ENCODE measurements at regions not wholly inside any gene's neighbourhood (a gene's known extent, or its start where the extent isn't known, plus 50 kb on each side); places are given as distances from the start of the nearest gene placed in this dataset.

DNA sequence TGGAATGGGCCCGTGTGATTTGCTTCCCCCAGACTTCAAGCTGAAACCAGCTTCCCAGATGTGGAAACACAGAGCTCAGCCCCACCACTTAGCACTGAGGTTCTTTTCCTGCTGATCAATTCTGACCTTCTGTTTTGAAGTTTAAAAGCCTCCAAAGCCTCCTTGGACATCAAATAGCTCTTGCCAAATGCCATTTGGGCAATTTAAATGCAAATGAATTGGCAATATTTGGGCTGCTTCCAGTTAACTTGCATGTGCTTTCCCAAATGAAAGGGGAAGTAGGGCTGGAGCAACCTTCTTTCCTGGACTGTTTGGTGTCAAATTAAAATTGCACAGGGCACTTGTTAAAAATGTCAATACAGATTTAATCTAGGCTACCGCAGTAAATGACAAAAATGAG is 710.5 kb downstream of the TLR4 start:
- DNase-seq = no peak

DNA sequence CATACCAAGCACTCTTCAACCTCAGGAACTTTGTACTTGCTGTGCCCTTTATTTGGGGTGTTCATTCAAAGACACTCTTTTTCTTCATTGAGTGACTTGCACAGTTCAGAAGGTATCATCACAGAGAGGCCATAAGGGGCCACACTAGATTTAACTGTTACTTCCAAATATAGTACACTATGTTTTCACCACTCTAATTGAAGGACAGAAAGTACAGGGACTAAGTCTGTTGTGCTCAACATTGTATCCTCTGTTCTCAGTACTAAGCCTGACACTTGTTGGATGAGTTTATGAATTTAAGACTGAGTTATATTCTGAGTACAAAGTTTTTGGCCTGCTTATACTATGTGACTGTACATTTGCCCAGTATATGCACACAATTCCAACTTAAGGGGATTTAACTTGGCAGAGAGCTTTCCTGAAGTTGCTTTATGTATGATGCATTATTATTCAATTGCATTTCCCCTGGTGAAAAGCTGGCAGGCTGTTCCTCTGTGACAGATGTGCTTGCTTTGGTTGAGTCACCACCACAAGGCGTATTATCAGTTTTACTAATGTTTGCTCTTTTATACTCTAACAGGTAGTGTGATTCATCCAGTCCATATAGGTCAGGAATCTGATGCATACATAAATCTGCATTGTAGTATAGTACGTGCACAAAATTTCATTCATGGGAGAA is 714.8 kb downstream of the TLR4 start:
- peak; percentile 12 to 55 (median 20) for DNase-seq

DNA sequence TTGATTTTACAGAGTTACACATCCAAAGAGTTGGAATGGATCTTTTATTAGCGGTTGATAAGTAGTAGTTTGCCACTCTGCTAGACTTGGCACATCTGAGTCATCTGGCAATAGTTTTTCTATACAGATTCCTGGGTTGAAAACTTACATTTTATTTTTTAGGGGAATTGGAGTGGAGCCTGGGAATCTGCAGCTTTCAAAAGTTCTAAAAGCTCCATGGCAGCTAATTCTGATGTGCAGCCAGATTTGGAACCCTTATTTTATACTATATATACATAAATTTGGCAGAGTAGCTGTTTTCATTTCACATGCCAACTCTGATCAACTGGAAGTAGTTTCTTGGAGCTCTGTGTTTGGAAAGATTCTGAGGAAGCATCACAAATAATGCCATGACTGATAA is 715.5 kb downstream of the TLR4 start:
- DNase-seq = no peak

DNA sequence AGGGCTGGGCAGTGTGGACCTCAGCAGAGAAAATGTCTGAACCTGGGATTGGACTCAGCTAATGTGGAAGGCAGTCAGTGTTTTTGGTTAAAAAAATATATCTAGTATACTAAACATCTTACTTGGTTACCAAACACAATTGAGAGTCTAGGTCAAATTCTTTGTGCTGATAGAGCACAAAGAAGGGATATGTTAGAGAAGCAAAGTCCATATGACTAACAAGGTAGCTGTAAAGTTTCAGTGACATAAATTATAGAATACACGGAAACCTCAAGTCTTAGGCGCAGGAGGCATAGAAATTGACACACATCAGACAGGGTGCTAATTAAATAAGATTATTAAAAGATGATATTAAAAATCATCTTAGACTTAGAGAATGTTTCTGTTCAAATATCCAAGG is 718.3 kb downstream of the TLR4 start:
- no peak for DNase-seq

DNA sequence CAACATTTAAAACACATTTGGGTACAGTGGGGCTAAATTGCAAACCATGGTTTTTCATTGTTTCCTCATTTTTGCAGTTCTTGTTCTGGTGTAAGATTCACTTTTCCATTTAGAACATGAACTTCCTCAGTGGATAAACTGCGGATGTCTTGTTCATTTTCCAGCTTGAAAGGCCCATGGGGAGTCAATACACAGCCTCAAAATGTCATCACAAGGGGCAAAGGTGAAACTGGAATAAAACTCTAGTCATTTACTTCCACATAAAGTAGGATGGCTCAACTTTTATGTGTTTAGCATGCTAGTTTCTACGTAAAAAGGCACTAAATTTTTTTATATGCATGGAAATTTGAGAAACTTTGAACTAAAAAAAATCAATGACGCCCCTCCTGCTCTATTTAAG is 718.8 kb downstream of the TLR4 start:
- DNase-seq = no peak

DNA sequence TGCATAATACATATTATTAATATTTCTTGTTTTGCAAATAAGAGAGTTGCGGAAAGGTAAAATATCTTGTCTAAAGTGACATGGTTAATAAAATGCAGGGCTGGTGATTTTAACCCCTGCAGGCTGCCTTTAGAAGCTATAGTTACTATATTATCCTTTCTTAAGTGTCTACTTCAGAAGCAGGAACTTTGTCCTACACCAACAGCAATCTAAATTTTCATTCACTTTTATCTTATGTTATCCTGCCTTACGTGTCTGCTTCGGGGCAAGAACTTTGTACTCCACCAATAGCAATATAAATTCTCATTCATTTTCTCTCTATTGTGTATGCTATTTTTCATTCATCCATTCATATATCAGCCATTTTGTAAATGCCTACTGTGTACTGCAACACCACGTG is 719.5 kb downstream of the TLR4 start:
- DNase-seq = no peak

DNA sequence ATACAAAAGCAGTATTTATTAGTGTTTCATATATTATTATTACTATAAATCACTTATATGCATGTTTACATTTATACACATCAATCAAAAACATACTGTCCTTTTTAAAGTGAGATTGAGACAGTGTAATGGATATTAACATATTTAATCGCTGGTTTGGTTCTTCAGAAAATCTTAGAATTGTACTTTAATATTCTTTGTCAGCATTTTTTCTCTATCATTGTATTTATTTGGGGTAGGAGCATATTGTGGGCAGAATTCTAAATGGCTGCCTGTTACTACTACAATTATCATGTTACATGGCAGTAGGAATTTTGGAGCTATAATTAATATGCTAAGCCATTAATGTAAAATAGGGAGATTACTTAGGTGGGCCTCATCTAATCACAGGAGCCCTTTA is 722.6 kb downstream of the TLR4 start:
- DNase-seq = no peak

DNA sequence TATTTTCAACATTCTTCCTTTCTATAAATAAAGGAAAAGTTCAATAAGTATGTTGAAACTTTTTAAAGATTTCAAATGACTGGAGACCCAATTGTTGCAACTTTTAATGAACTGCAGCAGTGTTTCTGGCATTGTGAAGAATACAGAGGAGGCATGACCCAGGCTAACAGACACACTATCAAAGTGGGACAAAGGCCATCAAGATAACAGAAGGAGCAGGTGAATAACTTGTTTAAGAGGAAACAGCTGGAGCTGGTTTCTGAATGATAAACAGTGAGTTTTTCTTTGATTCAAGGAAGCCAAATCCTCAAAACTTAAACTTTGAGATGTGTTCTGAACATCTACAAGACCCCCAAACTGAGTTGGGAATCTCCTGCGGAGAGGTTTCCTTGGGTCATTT is 734.6 kb downstream of the TLR4 start:
- DNase-seq = no peak

DNA sequence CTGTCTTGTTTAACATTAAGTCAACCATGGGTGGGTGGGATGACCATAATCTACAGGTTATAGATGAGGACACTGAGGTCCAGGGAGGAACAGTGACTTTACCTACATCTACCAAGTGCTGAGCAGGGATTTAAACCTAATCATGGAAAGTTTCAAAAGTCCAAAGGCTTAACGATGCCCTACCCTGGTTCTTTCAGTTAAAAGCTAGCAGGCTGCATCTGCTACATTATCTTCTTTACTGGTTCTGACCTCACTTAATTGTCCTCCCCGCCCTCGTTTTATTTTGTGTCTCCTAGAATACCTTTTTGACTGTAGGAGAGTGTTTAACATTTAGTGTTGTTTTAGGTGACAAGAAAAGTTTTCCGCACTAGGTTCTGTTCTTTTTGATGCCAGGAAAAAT is 735.2 kb downstream of the TLR4 start:
- no peak for DNase-seq

DNA sequence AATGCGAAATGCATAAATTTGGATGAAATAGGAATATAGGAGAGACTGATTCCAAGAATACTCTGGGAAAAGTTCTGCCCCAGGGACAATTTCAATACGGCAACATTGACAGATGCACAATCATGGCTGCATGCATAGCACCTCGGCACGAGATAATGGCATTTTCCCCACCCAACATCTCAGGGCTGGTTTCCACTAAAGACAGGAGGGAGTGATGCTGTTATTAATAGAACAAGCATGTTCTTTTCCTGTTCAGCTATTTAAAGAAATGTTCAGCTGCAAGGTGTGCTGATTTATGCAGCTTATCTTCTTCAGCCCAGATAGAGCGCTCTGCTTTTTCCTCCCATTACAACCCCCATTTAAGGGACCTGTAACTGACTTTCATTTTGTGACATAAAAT is 740.2 kb downstream of the TLR4 start:
- no peak for DNase-seq

DNA sequence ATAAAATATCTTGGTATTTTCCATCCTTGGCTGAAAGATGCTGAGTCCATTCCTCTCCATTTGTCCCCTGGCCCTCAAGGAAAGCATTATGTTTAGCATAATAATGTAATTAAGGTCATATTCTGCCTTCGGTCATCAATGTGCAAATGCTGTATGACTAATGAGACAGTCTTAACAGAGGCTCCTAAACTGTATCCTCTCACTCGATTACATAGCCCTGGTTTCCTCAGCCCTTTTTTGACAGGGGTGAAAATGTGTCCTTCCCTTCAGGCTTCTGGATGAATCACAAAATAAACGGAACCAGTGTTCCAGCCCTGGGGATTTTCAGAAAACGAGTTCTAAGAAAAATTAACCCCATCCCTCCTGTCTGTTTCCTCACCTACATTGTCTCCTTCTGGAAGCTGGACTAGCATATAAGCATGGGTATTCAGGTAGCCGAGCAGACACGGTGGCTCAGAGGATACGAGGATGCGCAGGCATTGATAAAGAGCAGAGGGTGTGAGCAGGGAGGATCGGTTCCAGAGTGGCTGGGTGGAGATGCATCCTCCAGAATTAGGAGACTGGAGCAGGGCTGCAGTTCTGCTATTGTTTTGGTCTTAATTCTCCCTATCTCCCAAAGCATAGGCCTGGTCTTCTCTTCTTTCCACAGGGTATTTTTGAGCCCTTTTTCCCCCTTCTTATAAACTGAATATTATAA is 742.9 kb downstream of the TLR4 start:
- DNase-seq = no peak

DNA sequence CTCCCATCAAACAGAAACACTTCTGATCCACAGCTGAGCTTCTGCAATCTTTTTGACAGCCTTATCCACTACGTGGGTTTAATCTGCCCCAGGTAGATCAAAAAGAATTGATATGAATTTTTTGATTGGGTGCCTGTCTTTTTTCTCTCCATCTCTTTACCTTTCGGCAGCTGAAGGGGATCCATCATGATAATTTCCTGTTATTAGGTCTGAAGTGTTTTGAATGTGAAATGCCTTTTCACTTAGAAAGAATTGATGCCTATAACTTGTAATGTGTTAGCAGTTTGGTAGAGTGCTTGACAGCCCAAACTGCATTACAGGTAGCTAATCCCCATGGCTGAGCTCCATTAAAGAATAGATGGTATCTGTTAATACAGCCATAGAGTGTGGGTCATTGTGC is 745.4 kb downstream of the TLR4 start:
- DNase-seq = no peak

DNA sequence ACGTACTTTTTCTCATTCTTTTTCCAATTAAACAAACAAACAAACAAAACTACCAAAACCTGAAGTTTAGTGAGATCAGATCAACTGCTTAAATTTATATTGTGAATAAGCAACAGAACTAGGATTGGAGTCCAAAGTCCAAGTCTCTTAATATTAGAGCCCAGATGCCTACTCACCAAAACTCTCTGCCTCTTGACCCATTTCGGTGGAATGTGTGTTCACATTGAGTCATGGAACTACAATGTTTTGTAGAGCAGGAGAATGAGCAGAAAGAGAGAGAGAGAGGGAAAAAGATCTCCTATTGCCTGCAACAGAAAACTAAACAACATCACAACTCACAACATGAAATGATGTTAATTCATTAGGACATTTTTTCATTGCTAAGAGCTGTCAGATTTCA is 751.1 kb downstream of the TLR4 start:
- no peak for DNase-seq

DNA sequence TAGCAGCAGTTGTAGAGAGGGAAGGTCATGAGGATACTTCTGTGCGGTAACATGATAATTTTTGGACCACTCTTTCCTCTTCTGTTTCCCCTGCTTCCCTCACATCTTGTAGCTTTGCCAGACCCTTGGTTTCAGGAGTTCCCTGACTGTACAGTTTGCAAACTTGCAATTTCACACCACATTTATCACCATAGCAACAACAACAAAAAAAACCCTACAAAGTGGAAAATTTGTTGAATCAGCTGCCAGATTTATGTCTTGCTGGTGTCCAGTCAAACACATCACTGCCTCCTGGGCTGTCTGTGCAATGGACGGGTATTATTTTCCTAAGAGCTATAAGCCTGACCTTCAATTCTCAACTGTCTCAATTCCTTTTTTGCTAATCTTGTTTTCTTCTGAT is 751.6 kb downstream of the TLR4 start:
- peak; percentile 3 to 52 (median 46) for DNase-seq

DNA sequence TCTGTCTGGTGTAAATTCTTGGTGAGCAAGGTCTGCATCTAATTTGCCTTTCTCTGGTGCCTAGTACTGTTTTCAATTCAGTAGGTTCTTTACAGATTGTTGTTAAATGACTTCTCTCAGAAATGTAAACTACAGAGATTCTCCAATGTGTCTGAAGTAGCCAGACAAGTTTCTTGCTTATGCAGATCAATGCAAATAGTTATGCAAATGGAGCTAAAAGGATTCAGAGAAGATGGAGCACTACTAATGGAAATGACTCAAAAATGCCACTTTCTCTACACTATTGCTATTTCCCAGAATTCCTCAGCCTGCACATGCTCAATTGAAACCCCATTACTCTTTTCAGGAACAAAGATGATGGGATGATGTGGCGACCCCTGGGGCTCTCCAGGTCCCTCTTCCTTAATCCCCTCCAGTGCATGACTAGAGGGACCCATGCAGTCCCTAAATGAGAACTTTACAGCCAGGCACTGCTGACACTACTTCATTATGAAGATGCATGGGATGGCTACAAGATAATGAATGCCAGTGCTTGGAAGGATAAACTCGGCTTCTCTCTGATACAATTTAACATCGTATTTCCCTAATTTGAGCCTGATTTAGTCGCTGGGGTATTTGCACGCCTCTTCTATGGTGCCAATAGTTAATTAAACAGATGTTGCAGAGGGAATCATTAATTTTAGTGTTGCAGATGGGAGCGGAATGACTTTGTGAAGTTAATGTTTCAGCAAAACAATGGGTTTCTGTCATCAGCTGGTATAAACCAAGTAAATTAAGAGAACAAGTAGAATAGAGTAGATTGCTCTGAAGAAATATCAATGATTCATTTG is 753.2 kb downstream of the TLR4 start:
- DNase-seq = no peak

DNA sequence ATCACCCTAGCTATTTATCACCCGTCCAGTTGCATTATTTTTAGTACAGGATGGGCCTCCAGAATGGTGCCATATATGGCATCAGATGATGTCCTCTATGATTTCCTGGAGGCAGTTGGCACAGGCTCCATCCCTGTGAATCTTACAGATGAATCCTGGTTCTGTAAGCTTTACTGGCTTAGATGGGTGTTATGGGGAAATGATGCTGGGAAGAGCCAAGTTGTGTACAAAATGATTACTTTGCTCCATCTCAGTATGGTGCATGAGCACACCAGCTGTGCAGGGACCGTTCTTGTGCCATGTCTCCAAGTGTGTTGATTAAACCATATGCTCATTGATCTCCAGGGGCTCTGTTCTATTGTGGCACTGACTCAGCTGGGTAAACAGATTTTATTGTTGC is 755.7 kb downstream of the TLR4 start:
- no peak for DNase-seq

DNA sequence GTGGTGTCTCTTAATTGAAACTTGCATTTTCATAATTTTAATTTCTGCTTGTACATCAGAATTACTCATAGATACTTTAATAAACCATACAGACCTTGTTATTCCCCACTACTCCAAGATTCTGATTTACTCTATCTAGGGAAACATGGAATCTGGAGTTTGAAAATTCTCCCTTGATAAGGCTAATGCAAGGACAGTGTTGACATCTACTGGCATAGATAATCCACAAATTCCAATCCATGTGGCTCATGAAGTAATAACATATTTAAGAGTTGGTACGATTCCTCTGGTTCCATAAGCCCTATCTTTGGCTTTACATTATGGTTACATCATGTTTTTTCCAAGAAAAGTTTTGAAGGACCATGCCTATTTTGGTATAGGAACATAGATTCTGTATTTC is 759.2 kb downstream of the TLR4 start:
- no peak for DNase-seq

DNA sequence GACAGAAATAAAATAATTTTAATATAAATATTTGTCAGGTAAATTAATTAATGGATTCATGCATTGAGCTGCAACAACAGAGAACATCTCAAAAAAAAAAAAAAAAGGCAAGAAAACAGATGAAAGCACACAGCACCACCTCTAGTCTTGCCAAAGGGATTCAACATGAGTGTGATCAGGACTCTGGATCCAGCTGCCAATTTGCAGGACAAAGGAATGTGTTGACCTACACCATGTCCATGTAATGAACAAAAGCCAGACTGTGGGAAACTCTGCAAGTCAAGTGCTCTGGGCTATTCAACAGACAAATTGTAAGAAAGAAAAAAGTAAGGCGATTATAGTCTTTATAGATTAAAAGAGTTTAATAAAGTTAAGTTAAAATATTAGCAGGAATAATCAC is 769.3 kb downstream of the TLR4 start:
- DNase-seq = no peak

DNA sequence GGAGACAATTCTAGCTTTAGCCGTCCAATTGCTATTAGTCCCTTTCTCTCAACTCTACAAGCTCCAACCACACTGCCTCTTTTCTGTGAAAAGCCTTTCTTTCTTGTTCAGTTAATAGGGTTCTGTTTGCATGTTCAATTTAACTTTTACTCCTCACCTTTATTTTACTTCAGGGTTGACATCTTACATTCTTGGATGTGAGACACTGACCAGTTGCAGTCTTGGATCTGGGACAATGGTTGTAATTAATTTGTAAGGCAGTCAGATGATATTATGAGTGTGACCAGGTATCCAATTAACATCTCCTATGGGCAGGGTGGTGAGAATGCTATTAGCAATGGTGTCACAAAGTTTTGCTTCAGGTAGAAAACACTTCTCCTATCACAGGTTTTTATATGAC is 774.5 kb downstream of the TLR4 start:
- DNase-seq = no peak

DNA sequence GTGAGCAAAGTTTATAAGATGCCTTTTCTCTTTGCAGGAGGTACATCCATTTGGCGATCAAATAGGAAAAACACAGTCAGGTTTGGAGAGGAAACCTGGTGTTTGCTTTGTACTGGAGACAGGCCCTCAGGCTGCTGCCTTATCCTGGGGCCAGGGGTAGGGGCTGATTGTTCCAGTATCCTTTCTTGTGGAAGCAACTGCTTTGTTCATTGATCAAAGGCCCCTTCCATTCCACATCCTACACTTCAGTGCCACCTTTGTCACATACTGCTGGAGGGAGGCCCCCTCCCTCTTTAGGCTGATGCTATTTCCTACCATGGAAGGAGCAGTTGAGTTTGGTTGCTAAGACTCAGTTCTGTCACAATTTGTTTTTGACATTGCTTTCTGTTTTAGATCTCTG is 778.1 kb downstream of the TLR4 start:
- DNase-seq = no peak

DNA sequence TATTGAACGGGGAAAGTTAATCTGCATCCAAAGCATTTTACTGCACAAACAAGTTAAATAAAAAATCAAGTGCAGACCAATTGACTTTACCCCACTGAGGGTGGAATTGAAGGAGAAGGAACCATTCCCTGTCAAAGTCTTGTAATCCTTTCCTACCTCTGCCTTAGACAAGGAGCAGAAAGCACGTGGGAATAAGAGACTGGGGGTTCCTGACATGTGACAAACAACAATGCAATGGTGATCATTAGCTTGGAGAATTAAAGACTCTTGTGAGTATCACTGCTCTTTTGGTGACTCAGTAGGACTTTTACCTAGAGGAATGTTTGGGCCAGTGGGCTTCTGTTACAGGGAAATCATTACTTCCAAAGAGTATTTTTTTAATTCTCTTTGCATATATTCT is 779.5 kb downstream of the TLR4 start:
- DNase-seq = no peak

DNA sequence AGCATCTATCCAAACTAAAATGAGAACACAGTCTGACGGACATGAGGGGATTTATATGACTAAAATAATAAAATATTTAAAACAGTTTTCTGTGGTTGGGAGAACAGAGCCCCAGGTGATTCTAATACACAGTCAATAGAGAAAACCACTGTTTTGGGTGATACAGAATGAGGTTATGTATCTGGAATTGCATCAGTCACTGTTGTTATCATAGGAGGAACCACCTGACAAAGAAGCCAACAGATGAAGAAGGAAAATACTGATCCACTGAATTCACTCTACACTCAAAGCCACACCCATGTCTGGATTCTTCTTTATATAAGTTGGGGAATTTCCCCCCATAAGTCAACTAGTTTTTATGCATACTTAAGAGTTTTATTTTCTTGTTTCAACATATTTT is 799.0 kb downstream of the TLR4 start:
- DNase-seq = no peak

DNA sequence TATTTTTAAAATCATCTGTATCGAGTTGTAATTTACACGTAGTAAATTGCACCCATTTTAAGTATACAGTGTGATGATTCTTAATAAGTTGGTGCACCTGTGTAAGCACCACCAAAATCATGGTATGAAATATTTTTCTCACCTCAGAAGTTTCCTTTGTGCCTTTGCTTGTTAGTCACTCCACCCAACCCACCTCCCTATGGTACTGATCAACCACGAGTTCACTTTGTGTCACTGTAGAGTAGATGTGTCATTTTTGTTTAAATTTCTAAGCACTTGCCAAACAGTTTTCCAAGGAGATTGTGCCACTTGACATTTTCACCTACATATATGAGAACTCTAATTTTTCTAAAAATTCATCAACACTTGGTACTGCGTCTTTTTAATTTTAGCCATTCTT is 806.5 kb downstream of the TLR4 start:
- no peak for DNase-seq

Data from muscle of back (tissue), 3 donors.